Right ventricle myocardium inferior (tissue), 1 donor: ENCODE measurements at regions not wholly inside any gene's neighbourhood (a gene's known extent, or its start where the extent isn't known, plus 50 kb on each side); places are given as distances from the start of the nearest gene placed in this dataset.
A peak's percentile ranks its signal among the peaks of the same experiment; 100 is the strongest.

ENCODE experiments used
- ATAC-seq: fragments of 200-7000 bp; cut with Tn5 transposase; one replicate; pipeline ENCODE4 v1.9.1; 2020; ENCODE audit warnings: mild to moderate bottlenecking, moderate library complexity
- DNase-seq: peaks from one replicate; pipeline ENCODE4 v3.0.0; 2021; ENCODE audit errors: missing footprints
- intact Hi-C: fragments of 100-400 bp; cut with DNase I; formaldehyde crosslinking; loops from one replicate; pipeline ENCODE4 v1.11.0; 2022
- donor health status: DM: no; HTN: yes; CAD: no; lungs with severe emphysema.

DNA sequence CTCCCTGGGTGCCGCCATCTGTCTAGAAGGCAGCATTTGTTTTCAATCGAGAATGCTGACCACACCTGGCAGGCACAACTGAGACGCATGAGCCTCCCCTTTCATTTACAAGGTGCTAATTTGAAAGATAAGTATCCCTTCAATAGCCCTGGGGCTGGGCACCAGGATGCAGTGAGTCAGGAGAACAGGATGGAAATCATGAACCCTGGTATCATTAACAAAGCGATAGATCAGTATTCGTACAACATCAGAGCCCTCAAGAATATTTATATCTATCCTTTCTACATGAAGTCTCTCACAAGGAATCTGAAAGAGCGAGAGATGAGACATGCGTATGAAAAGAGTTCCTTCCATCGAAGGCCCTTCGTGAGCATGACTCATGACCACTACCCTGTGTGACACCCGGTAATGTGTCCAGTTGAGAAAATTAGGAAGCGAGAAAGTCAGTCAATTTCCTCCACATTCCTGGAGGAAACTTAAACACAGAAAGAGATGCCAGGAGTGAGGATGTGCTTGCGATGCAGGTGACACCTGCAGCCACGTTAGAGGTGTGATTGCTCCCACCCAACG lies 123.1 kb upstream of the PITRM1 start:
- ATAC-seq (no peak), DNase-seq (no peak)
- intact Hi-C loops, result no loop called here

DNA sequence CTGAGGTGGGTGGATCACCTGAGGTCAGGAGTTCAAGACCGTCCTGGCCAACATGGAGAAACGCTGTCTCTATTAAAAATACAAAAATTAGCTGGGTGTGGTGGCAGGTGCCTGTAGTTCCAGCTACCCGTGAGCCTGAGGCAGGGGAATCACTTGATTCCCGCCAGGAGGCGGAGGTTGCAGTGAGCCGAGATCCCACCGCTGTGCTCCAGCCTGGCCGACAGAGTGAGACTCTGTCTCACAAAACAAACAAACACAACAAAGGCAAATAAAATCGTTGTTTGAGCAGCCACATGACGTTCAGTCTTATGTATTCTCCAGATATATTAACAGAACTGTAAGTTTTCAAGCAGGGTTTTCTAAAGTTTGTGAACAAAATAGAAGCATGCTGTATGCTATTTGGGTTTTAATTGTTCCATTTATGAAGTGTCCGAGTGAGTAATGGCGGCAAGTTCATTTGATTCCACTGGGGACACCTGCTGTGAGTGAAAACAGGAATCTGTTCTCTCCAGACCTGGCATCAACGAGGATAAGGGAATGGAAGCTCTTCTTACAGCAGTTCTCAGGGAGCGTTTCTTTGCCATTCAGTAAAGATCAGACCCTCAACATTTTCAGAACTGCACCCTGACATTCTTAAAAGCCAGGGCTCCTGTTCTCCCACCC lies 122.5 kb upstream of the PITRM1 start:
- intact Hi-C loops, result no loop called here
- DNase-seq (no peak), ATAC-seq (no peak)

DNA sequence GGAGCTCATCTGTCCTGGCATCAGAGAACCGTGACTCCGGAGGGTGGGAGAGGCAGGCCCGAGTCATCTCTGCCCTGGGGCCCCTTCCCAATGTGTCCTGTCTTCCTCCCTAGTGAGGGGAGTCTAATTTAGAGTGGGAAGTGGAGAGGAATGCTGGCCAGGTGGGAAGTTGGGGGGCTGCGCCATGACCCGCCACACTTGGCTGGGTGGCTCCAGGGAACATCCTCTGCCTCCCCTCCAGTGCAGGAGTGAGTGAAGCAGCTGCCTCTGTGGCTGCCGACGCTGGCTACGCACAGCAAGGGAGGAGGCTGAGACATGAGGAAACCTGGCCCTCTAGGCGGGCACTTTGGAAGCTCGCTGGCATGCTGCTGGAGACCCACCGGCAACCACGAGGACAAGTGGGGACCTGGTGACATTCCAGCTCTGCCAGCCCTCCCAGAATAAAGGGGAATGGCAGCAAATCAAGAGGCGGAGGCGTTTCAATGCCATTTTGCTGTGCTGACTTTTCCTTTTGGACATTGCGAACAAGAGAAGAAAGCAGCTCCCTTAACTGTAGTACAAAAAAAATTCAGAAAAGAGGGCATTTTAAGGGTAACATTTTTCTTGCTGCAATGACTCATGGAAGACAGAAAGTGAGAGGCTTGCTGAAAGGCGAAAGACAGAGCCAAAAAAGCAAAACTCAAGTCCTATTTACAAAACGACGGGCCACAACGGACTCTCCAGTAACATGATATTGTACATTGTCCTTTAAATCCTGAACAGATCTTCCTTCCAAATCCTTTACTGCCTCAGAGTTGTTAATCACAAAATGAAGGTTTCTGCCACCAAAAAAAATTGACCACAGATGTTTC lies 121.2 kb upstream of the PITRM1 start:
- no peak for ATAC-seq
- DNase-seq, result no peak
- intact Hi-C loops, result no loop called here

DNA sequence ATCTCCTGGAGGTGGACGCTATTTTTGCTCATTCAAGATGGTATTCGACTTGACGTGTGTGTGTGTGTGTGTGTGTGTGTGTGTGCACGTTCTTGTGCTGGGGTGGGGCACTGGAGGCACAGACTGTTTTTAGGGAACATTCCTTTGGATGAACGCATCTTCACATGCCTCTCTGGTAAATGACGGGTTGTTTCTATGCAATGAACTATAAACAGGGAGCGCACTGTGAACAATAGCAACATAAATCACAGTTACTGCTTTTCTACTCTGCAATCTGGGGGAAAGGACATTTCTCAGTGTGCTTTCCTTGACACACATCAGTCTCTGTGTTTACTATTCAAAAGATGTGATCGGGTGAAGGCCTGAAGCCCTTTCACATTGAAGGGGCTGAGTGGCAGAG lies 120.1 kb upstream of the PITRM1 start:
- DNase-seq (no peak), ATAC-seq (no peak)
- intact Hi-C loops, result no loop called here

DNA sequence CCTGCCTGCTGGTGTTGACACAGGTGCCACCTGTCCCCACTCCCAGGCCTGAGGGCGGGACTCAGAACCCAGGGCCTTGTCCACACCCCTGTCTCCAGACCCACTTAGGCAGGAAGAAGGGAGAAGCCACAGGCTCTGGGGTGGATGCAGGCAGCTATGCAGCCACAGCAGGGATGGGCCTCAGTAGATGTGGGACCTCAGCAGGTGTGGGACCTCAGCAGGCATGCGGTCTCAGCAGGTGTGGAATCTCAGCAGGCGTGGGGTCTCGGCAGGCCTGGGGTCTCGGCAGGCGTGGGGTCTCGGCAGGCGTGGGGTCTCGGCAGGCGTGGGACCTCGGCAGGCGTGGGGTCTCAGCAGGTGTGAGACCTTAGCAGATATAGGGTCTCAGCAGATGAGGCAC lies 118.0 kb upstream of the PITRM1 start:
- ATAC-seq, result no peak
- DNase-seq, result no peak

DNA sequence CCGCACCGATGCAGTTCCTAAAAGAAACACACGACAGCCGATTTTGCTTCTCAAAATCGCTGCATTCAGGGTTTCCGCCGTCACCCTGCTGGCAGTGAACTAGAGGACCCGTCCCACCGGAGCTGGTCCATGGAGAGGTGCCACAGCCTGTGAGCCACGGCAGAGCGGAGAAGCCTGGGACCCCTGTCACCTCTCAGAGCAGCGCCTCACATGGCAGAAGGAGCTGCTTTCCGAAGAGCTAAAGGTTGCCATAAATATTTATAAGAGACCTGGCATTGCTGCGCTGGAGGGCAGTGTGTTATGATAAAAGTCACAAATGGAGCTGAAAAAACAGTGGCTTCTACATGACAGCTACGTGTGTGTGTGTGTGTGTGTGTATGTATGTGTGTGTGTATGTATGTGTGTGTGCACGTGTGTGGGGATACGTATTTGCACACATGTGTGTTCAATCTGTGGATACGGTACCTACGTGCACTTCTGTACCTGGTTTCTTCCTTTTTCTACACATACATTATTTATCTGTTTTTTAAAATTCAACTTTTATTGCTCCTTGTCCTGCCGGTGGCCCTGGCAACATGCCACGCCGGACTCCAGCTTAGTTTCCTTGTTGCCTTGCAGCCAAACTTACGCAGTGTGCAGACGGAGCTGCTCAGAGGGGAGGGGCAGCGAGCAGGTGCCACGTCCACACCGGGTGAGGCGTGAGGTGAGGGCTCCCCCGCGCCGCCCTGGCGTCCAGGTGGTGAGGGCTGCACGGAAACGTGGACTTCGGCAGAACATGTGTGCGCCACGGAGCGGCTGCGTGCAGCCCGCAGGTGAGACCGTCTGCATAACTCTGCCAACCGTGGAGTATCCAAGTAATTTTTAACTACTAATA lies 115.2 kb upstream of the PITRM1 start:
- no peak for DNase-seq
- no peak for ATAC-seq
- intact Hi-C loops, result no loop called here

More for the DNA sequence above, 118.0 kb upstream of the PITRM1 start:
- intact Hi-C loops, result no loop called here

DNA sequence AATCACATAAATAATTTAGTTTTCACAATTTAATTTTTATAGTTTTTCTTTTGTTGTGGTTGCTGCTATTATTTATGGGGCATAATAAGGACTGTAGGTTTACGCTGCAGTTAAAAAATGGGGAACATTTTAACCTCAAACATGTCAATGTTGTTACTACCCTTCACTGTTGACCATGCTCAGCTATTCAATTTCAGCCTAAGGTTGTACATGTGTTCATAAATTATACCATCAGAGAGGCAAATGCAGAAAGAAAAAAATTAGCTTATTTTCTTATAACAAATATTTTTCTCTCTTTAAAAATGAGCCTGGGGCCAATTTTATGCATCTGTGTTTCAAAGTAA lies 110.1 kb upstream of the PITRM1 start:
- intact Hi-C loops, result no loop called here
- ATAC-seq (no peak), DNase-seq (no peak)

DNA sequence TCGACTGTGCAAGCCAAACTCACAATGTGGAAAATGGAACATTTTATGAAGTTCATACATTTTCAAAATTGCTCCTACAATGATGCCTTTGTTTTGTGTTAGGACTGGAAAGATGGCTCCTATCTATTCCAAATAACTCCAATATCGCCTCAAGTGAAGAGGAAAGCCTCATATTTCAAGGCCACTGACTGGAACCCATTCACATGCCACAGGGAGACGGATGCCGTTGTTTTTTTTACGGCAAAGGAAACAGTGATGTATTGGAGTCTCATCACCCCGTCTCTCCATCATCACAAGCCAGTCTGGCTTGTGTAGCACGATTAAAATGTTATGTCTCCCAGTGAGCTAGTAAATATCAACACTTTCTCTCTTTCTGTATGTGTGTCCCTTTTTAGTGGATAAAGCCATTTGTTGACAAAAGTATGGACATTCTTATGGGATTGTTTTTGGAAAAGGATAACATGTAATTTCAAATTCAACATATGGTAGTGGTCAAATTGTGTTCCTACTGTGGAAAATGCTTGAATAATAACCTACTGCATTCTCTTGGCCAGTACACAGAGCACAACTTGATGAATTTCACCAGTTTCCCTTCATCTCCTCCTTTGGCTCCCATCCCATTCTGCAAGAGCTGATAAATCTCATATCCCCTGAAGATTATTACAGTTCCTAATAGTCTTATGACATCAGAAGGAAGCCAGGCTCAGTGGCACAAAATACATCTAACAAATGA lies 109.5 kb upstream of the PITRM1 start:
- intact Hi-C loops, result no loop called here
- DNase-seq, result no peak
- peak; percentile 52 for ATAC-seq

DNA sequence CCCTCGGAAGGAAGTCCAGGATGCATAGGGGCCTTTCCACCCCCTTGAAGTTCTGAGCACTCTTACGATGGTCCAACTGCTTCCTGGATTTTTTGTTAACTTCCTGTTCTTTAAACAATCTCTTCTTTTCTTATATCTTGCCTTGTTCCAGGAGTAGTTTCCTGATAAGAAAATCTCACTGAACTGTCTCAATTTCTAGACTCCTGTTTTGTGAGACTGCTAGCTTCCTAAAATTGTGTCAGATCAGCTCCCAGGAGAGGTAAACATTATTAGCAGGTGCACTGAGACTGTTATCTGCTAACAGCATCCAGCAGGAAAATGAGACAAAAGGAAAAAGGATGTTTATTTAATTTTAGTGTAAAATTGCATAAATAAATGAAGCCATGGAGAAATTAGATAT lies 106.2 kb upstream of the PITRM1 start:
- DNase-seq (no peak), ATAC-seq (no peak)
- intact Hi-C loops, result no loop called here

DNA sequence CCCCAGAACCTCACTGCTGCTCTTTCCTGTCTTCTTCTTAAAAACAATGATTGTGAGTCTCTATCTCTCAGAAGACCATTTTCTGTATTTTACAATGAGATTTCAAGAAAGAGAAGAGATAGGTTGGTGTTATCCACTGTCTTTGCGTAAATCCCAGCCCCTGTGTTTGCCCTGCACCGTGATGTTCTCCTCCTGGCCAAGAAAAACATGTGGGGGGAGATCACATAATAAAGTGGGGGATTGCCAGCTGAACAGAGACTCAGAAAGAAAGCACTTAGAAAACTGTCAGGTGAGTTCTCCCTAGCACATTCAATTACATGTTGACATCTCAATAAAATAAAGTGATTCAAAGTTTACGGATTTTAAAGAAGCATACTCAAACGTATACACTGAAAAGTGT lies 105.0 kb upstream of the PITRM1 start:
- intact Hi-C loops, result no loop called here
- ATAC-seq, result no peak
- DNase-seq, result no peak

DNA sequence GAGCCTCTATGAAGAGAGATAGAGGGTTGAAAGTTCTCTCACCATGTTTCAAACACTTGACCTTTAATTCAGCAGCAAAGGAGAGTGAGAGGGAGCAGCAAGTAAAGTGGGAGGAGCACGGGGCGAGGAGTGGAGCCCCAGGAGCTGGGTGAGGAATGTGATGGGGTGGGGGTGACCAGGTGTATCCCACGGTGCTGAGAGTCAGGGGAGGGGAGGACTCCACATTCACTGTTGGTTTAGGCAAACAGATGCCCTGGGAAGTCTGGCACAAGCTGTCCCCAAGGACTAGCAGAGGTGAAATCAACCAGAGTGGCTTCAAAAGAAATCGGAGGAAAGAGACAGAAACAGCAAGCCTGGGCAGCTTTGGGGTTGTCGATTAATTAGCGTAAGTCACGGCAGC lies 101.8 kb upstream of the PITRM1 start:
- DNase-seq (no peak), ATAC-seq (no peak)
- intact Hi-C loops, result no loop called here

DNA sequence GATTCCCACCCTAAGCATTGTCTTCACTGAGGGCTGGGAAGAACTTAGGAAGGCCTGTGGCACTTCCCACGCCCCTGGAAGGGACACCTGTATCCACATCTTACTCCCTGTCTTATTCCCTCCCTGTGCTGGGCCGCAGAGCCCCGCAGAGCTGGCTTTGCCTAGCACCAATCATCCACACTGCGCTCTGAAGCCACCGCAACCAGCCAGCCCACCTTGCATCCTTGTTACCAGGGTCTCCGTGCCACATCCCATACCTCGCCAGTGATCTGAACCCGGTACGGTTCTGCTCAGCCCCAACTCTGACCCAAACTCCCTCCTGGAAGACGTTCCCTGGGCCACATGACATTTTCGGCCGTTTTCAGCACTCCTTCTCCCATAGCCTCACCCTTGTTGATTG lies 101.4 kb upstream of the PITRM1 start:
- no peak for ATAC-seq
- intact Hi-C loops, result no loop called here
- DNase-seq, result no peak

DNA sequence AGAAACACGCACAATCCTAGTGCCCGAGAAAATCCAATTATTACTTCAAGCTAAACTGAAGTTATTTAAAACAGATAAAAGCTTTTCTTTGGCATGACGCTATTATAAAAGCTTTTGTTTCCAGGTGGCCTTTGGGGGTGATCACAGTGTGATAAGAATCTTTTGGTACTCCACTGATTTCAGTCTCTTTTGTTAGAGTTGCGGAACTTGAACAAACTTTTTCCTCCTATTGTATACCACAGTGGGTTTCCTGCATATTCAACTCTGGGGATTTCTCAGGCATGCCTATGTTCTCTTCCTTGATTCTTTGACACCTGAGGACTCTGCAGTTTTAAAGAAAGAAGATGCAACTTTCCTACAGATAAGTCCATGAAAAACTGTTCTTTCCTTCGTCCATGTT lies 99.7 kb upstream of the PITRM1 start:
- no peak for ATAC-seq
- no peak for DNase-seq
- intact Hi-C loops, result no loop called here

DNA sequence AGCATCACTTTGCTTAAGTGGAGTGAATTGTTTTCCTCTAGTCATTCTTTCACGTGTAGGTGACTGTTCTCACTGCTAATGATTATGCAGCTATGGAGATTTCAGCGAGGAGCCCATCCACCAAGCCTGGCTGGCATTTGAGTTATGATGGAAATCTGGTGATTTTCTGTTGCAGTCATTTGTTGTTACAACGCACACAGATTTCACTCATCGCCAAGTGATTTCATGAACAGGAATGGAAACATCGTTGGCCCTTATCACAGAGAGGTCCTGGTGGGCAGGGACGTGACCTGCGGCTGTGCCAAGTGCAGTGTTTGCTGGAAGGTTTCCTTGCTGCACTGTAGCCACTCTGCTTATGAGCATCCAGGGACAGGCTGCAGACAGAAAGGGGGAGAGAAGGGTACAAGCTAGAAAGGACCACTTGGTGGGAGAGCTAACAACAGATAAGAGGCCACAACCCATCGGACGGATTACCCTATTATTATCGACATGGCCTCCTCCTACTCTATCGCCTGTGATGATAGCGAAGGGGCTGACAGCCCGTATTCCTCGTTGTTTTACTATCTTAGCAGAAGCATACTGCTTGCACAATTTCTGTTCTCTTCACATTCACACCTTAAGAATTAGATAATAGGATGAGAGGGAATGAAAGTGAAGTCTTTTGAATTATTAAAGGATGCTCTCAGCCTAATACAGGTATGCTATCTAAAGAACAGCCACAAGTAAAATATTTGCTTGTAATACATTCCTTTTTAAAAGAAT lies 99.0 kb upstream of the PITRM1 start:
- peak; percentile 56 for ATAC-seq
- no peak for DNase-seq
- intact Hi-C loops, result no loop called here

DNA sequence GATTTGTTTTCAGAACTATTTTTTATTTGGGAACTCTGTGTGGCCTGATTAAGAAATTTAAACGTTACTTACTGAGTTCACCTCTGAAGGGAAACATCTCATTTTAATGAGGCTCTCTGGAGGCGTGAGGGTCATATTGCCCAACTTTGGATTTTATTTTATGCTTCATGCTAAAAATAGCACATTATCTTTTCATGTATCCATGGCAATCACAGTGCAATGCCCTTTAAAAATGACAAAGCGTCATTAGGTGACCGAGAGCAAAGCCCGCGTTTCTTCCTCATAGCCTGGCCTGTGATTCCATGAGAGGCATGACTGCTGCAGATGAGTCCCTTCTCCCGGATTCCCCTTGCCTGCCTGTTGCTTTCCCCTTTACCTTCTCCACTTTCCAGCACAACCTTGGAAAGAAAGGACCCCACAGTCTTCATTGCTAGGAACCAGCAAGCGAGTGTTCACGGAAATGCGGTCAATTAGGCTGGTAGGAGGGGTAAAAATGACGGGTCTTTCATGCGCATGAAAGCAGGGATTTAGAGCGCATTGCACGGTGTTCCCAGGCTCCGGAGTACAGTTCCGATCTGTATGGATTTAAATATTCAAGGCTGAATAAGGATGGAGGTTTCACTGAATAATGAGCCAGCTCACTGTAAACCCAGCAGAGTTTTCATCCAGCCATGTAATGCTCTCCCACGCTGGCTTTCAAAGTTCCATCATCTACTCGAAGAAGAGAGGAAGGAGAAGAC lies 98.2 kb upstream of the PITRM1 start:
- DNase-seq (no peak), ATAC-seq (no peak)
- intact Hi-C loops, result no loop called here

DNA sequence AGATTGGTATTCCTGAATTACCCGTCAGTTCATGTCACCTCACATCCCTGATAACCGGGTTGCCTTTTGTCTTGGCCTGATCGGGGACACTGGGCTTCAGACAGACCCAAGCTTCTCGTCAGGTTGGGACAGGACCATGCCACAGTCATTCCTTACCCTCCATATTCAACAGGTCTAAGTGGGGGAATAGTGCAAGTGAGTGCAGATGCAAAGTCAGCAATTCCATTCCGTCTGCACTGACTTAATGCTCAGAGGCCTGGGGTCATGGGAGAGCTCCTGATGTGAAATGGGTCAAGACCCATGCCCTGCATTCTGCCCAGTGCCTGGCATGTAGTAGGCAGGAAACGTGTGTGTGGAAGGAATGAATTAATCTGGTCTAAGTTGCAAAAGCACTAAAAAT lies 95.4 kb upstream of the PITRM1 start:
- intact Hi-C loops, result no loop called here
- no peak for ATAC-seq
- no peak for DNase-seq

DNA sequence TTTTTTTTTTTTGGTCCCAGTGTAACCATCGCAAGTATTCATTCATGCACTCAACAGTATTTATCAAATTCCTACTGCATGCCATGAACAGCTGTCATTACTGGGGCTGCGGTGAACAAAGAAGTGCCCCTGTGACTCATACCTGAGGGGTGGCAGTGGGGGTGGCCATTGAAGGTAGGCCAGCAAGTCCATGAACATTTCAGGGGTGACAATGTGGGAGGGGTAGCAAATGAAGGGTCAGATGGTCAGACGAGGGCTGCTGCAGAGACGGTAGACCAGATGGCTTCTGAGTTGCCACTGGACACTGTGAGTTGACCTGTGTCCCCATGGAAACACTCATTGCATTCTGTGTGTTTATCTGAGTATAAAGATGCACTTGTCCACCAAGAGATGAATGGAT lies 92.5 kb upstream of the PITRM1 start:
- ATAC-seq (no peak), DNase-seq (no peak)
- intact Hi-C loops, result no loop called here
